GM12878 (cell line): ENCODE measurements at regions not wholly inside any gene's neighbourhood (a gene's known extent, or its start where the extent isn't known, plus 50 kb on each side); places are given as distances from the start of the nearest gene placed in this dataset.

Source experiments
- ATAC-seq: fragments of 200-7000 bp; cut with Tn5 transposase; 3 replicates; pipeline ENCODE4 v1.9.1; 2020; ENCODE audit warnings: mild to moderate bottlenecking, moderate library complexity
- BruUV-seq: library from RNA; stranded (reverse); fragments of 400-500 nt; replicated peaks from 2 replicates; lab custom pipeline; 2021; lab: Mats Ljungman, UMichigan
- CTCF ChIA-PET: fragments of 300-600 bp; sonication (Branson Sonifier 250); formaldehyde crosslinking; extraction: SDS; loops from one replicate; lab custom pipeline; 2021; ENCODE audit warnings: inconsistent platforms; lab: Yijun Ruan, JAX
- POLR2A ChIA-PET: fragments of 350-600 bp; formaldehyde crosslinking; extraction: SDS; loops from one replicate; lab custom pipeline; 2021; ENCODE audit warnings: inconsistent platforms; lab: Charles Lee
- RAD21 ChIA-PET: fragments of 300-600 bp; sonication (Branson Sonifier 250); formaldehyde crosslinking; loops from one replicate; lab custom pipeline; 2023; ENCODE audit warnings: antibody characterized with exemption; ENCODE audit not compliant: unreplicated experiment; lab: Charles Lee
- SMC1A ChIA-PET: fragments of 300-600 bp; sonication (Branson Sonifier 250); formaldehyde crosslinking; loops from one replicate; lab custom pipeline; 2023; ENCODE audit not compliant: unreplicated experiment, uncharacterized antibody; lab: Charles Lee
- DNase-seq: peaks from one replicate; pipeline ENCODE4 v3.0.0-alpha.2; 2011; ENCODE audit warnings: low read depth, low spot score
- FAIRE-seq: peaks from 3 replicates; lab custom pipeline; 2011; peaks lifted over from hg19 to GRCh38; lab: Jason Lieb, UNC
- H2AFZ ChIP-seq: 2 replicates; pipeline ENCODE4 v1.6.0; 2011; ENCODE audit warnings: low read depth, low read length, control low read depth; ENCODE audit not compliant: control insufficient read depth
- H3K27ac ChIP-seq: 2 replicates; pipeline ENCODE4 v1.5.1; 2011; ENCODE audit warnings: control low read depth; ENCODE audit not compliant: control insufficient read depth, insufficient read depth
- H3K27me3 ChIP-seq, 2 experiments: replicated peaks in 1 of 2; 2 replicates each; pipeline versions ENCODE4 v1.6.0 to v1.6.1; 2011; ENCODE audit warnings: low read length in 1 of 2; ENCODE audit not compliant: control insufficient read depth in 2 of 2, insufficient read depth in 2 of 2
- H3K36me3 ChIP-seq, 2 experiments: 2 replicates each; pipeline ENCODE4 v1.5.1; 2011; ENCODE audit warnings: low read length in 1 of 2; ENCODE audit not compliant: control insufficient read depth in 2 of 2, insufficient read depth in 2 of 2
- H3K4me1 ChIP-seq: 2 replicates; pipeline ENCODE4 v1.6.1; 2011; ENCODE audit warnings: mild to moderate bottlenecking, low read length, moderate library complexity, mixed read lengths; ENCODE audit not compliant: control insufficient read depth, insufficient read depth
- H3K4me2 ChIP-seq: 2 replicates; pipeline ENCODE4 v1.6.0; 2011; ENCODE audit warnings: control low read depth; ENCODE audit not compliant: control insufficient read depth, insufficient read depth
- H3K4me3 ChIP-seq: fragments of 200-600 bp; sonication (generic); 2 replicates; pipeline ENCODE4 v1.5.1; 2016
- H3K79me2 ChIP-seq: 2 replicates; pipeline ENCODE4 v1.6.0; 2011; ENCODE audit warnings: low read length; ENCODE audit not compliant: control insufficient read depth, insufficient read depth
- H3K9ac ChIP-seq: 2 replicates; pipeline ENCODE4 v1.8.0; 2011; ENCODE audit warnings: low read length, control low read depth, mixed read lengths; ENCODE audit not compliant: control insufficient read depth, insufficient read depth
- H3K9me3 ChIP-seq: replicated peaks from 3 replicates; pipeline ENCODE4 v1.5.1; 2011; ENCODE audit warnings: mild to moderate bottlenecking, low read length; ENCODE audit not compliant: control insufficient read depth, insufficient read depth
- H4K20me1 ChIP-seq: 2 replicates; pipeline ENCODE4 v1.6.0; 2011; ENCODE audit not compliant: control insufficient read depth, insufficient read depth
- ATF7 ChIP-seq: fragments of 450-650 bp; IDR thresholded peaks from 2 replicates; pipeline ENCODE4 v1.6.1; 2016; ENCODE audit warnings: low read depth, mild to moderate bottlenecking
- CBX3 ChIP-seq: fragments of 200-600 bp; sonication (generic); IDR thresholded peaks from 2 replicates; pipeline ENCODE4 v1.6.1; 2016; ENCODE audit warnings: low read depth, borderline replicate concordance
- CHD1 ChIP-seq: IDR thresholded peaks from 2 replicates; pipeline ENCODE4 v1.6.1; 2012; ENCODE audit warnings: low read depth, low read length, improper control_type of control experiment
- CHD2 ChIP-seq: IDR thresholded peaks from 2 replicates; pipeline ENCODE4 v1.6.1; 2011; ENCODE audit warnings: low read depth, low read length, improper control_type of control experiment, borderline replicate concordance
- EED ChIP-seq: sonication (generic); IDR thresholded peaks from 2 replicates; pipeline ENCODE4 v1.6.1; 2016; ENCODE audit warnings: antibody characterized with exemption, low read depth
- FOS ChIP-seq: IDR thresholded peaks from 3 replicates; pipeline ENCODE4 v1.6.1; 2011; ENCODE audit warnings: borderline replicate concordance; ENCODE audit not compliant: insufficient read length; ENCODE audit errors: extremely low read depth
- HCFC1 ChIP-seq: fragments of 150-350 bp; IDR thresholded peaks from 2 replicates; pipeline ENCODE4 v1.6.1; 2014; ENCODE audit warnings: low read length
- HDAC6 ChIP-seq: fragments of 200-600 bp; sonication (generic); IDR thresholded peaks from one replicate; pipeline ENCODE4 v1.8.0; 2017; ENCODE audit warnings: antibody characterized with exemption; ENCODE audit not compliant: unreplicated experiment
- JUNB ChIP-seq: IDR thresholded peaks from 2 replicates; pipeline ENCODE4 v1.6.1; 2016; ENCODE audit warnings: antibody characterized with exemption, mild to moderate bottlenecking
- MLLT1 ChIP-seq: fragments of 450-650 bp; IDR thresholded peaks from 2 replicates; pipeline ENCODE4 v1.6.1; 2016; ENCODE audit warnings: mild to moderate bottlenecking
- NR2F1 ChIP-seq: fragments of 450-650 bp; conservative IDR thresholded peaks from 2 replicates; pipeline ENCODE4 v1.6.1; 2017; ENCODE audit warnings: mild to moderate bottlenecking
- RAD51 ChIP-seq: fragments of 450-650 bp; IDR thresholded peaks from 2 replicates; pipeline ENCODE4 v1.6.1; 2016; ENCODE audit warnings: moderate library complexity, mild to moderate bottlenecking, inconsistent platforms
- SIX5 ChIP-seq: IDR thresholded peaks from 2 replicates; pipeline ENCODE4 v1.6.1; 2011; ENCODE audit warnings: mild to moderate bottlenecking, low read depth, low read length, moderate library complexity; ENCODE audit not compliant: severe bottlenecking
- SMC3 ChIP-seq: IDR thresholded peaks from 2 replicates; pipeline ENCODE4 v1.6.1; 2011; ENCODE audit warnings: low read length, improper control_type of control experiment, borderline replicate concordance
- SP1 ChIP-seq: IDR thresholded peaks from one replicate; pipeline ENCODE4 v1.6.1; 2011; ENCODE audit warnings: low read depth, low read length
- STAT1 ChIP-seq: fragments of 450-650 bp; conservative IDR thresholded peaks from 2 replicates; pipeline ENCODE4 v1.6.1; 2014; ENCODE audit warnings: antibody characterized with exemption, mild to moderate bottlenecking
- USF2 ChIP-seq: IDR thresholded peaks from 2 replicates; pipeline ENCODE4 v1.6.1; 2011; ENCODE audit warnings: low read depth, low read length, improper control_type of control experiment, borderline replicate concordance
- ZBTB33 ChIP-seq: fragments of 450-650 bp; IDR thresholded peaks from 2 replicates; pipeline ENCODE4 v1.6.1; 2017; ENCODE audit warnings: mild to moderate bottlenecking
- WGBS: methylation state at CpG from one replicate; pipeline ENCODE4 v1.1.6; 2016; ENCODE audit warnings: low lambda C conversion rate; ENCODE audit not compliant: insufficient replicate concordance, insufficient coverage; ENCODE audit errors: missing lambda C conversion rate; 5-methylcytosine and 5-hydroxymethylcytosine counted together
- in situ Hi-C: fragments of 300-500 bp; cut with MboI; formaldehyde crosslinking; loops from 9 replicates; pipeline ENCODE4 v1.14.3; 2018; ENCODE audit warnings: mixed read lengths
- intact Hi-C: fragments of 100-400 bp; cut with micrococcal nuclease; formaldehyde crosslinking; loops from one replicate; pipeline ENCODE4 v1.14.2; 2022; ENCODE audit not compliant: unreplicated experiment

- no peaks in the 10 kb centered on the region for H3K79me2 ChIP-seq
- TF ChIP-seq SIX5 (no peak), RAD51 (no peak), NR2F1 (no peak), STAT1 (no peak), ZBTB33 (no peak), CHD1 (no peak), EED (no peak), USF2 (no peak), FOS (no peak), ATF7 (no peak), HCFC1 (no peak), HDAC6 (no peak), SP1 (no peak), JUNB (no peak), CBX3 (no peak), SMC3 (no peak), CHD2 (no peak), MLLT1 (no peak)
- ChIA-PET RAD21 (no interaction called here), CTCF (no interaction called here), POLR2A (no interaction called here), SMC1A (no interaction called here)
- WGBS = 0% methylated on average over 1 of the region's 1 CpG
- H4K20me1 ChIP-seq = no peaks in the 10 kb centered on the region
- H3K9ac ChIP-seq = no peak overlapping the region
- no peak overlapping the region for H3K27ac ChIP-seq
- H3K4me2 ChIP-seq = no peak overlapping the region
- no peak for FAIRE-seq
- no peak for ATAC-seq
- no peaks in the 10 kb centered on the region for H3K27me3 ChIP-seq
- no peaks in the 10 kb centered on the region for H3K9me3 ChIP-seq
- no peak overlapping the region for H2AFZ ChIP-seq
- H3K36me3 ChIP-seq = no peaks in the 10 kb centered on the region
- no peak for DNase-seq
- no TSS peak for BruUV-seq
- in situ Hi-C loops = no loop called here
- intact Hi-C loops = no loop called here
- H3K4me1 ChIP-seq = no peaks in the 10 kb centered on the region
- H3K4me3 ChIP-seq = no peak overlapping the region
Measured at GRCh38 chr16:6524501-6524900, 808.1 kb upstream of the RBFOX1 start.
